ENCODE measurements at regions not wholly inside any gene's neighbourhood (a gene's known extent, or its start where the extent isn't known, plus 50 kb on each side); places are given as distances from the start of the nearest gene placed in this dataset.
A peak's percentile ranks its signal among the peaks of the same experiment; 100 is the strongest.

GRCh38 chrX:10101269-10101668 is 55.5 kb upstream of the CLCN4 start (continued):
- TF ChIP-seq, protein P1, sequence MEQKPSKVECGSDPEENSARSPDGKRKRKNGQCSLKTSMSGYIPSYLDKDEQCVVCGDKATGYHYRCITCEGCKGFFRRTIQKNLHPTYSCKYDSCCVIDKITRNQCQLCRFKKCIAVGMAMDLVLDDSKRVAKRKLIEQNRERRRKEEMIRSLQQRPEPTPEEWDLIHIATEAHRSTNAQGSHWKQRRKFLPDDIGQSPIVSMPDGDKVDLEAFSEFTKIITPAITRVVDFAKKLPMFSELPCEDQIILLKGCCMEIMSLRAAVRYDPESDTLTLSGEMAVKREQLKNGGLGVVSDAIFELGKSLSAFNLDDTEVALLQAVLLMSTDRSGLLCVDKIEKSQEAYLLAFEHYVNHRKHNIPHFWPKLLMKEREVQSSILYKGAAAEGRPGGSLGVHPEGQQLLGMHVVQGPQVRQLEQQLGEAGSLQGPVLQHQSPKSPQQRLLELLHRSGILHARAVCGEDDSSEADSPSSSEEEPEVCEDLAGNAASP (CRISPR knock-in tag; IDR thresholded peaks at IDR 0.05; ENCODE audit: borderline replicate concordance), result peak; percentile 94; the same call in 1 of the 2 replicates
- TF ChIP-seq FOXM1 (CRISPR knock-in tag; IDR thresholded peaks at IDR 0.05) (no peak), HOXA7 (CRISPR knock-in tag; IDR thresholded peaks at IDR 0.05) (no peak), HNRNPLL (IDR thresholded peaks at IDR 0.05; ENCODE audit: low read depth, low read length, poor library complexity, severe bottlenecking) (no peak), ZNF18 (CRISPR knock-in tag; IDR thresholded peaks at IDR 0.05; ENCODE audit: insufficient replicate concordance) (no peak), ZNF337 (CRISPR knock-in tag; IDR thresholded peaks at IDR 0.05; ENCODE audit: borderline replicate concordance, low read depth) (no peak), ZSCAN20 (CRISPR knock-in tag; IDR thresholded peaks at IDR 0.05; ENCODE audit: borderline replicate concordance) (no peak), EHMT2 (IDR thresholded peaks at IDR 0.05; ENCODE audit: borderline replicate concordance, low read depth, low read length) (0 out of 2 replicates have a peak, but pooled peaks have one; percentile 34), TEAD2 (CRISPR knock-in tag; IDR thresholded peaks at IDR 0.05) (no peak), POLR2G (IDR thresholded peaks at IDR 0.05; ENCODE audit: low read depth, low read length) (no peak), FOXJ3 (CRISPR knock-in tag; IDR thresholded peaks at IDR 0.05; ENCODE audit: borderline replicate concordance) (peak; percentile 57; the same call in 1 of the 2 replicates), RFX5 (IDR thresholded peaks at IDR 0.05; ENCODE audit: low read depth, low read length) (no peak), E2F2 (CRISPR knock-in tag; IDR thresholded peaks at IDR 0.05; ENCODE audit: borderline replicate concordance) (no peak)
- TF ChIP-seq, protein P2, sequence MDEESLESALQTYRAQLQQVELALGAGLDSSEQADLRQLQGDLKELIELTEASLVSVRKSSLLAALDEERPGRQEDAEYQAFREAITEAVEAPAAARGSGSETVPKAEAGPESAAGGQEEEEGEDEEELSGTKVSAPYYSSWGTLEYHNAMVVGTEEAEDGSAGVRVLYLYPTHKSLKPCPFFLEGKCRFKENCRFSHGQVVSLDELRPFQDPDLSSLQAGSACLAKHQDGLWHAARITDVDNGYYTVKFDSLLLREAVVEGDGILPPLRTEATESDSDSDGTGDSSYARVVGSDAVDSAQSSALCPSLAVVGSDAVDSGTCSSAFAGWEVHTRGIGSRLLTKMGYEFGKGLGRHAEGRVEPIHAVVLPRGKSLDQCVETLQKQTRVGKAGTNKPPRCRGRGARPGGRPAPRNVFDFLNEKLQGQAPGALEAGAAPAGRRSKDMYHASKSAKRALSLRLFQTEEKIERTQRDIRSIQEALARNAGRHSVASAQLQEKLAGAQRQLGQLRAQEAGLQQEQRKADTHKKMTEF (CRISPR knock-in tag; IDR thresholded peaks at IDR 0.05), result peak; percentile 75; the same call in 1 of the 2 replicates
- TF ChIP-seq, protein P3, sequence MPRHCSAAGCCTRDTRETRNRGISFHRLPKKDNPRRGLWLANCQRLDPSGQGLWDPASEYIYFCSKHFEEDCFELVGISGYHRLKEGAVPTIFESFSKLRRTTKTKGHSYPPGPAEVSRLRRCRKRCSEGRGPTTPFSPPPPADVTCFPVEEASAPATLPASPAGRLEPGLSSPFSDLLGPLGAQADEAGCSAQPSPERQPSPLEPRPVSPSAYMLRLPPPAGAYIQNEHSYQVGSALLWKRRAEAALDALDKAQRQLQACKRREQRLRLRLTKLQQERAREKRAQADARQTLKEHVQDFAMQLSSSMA (CRISPR knock-in tag; IDR thresholded peaks at IDR 0.05), result no peak
- TF ChIP-seq, protein P4, sequence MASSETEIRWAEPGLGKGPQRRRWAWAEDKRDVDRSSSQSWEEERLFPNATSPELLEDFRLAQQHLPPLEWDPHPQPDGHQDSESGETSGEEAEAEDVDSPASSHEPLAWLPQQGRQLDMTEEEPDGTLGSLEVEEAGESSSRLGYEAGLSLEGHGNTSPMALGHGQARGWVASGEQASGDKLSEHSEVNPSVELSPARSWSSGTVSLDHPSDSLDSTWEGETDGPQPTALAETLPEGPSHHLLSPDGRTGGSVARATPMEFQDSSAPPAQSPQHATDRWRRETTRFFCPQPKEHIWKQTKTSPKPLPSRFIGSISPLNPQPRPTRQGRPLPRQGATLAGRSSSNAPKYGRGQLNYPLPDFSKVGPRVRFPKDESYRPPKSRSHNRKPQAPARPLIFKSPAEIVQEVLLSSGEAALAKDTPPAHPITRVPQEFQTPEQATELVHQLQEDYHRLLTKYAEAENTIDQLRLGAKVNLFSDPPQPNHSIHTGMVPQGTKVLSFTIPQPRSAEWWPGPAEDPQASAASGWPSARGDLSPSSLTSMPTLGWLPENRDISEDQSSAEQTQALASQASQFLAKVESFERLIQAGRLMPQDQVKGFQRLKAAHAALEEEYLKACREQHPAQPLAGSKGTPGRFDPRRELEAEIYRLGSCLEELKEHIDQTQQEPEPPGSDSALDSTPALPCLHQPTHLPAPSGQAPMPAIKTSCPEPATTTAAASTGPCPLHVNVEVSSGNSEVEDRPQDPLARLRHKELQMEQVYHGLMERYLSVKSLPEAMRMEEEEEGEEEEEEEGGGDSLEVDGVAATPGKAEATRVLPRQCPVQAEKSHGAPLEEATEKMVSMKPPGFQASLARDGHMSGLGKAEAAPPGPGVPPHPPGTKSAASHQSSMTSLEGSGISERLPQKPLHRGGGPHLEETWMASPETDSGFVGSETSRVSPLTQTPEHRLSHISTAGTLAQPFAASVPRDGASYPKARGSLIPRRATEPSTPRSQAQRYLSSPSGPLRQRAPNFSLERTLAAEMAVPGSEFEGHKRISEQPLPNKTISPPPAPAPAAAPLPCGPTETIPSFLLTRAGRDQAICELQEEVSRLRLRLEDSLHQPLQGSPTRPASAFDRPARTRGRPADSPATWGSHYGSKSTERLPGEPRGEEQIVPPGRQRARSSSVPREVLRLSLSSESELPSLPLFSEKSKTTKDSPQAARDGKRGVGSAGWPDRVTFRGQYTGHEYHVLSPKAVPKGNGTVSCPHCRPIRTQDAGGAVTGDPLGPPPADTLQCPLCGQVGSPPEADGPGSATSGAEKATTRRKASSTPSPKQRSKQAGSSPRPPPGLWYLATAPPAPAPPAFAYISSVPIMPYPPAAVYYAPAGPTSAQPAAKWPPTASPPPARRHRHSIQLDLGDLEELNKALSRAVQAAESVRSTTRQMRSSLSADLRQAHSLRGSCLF (CRISPR knock-in tag; IDR thresholded peaks at IDR 0.05; ENCODE audit: borderline replicate concordance), result no peak
